AML-193 (cell line): ENCODE measurements at regions not wholly inside any gene's neighbourhood (a gene's known extent, or its start where the extent isn't known, plus 50 kb on each side); places are given as distances from the start of the nearest gene placed in this dataset.
A peak's percentile ranks its signal among the peaks of the same experiment; 100 is the strongest.

Source experiments
- DNase-seq, 2 experiments: peaks; one replicate each; lab custom pipeline; 2025; lab: John Stamatoyannopoulos, UW

- no peak for DNase-seq
Measured at GRCh38 chr14:62156052-62156451, 393.8 kb downstream of the SNAPC1 start.

- DNase-seq: no peak
Measured at GRCh38 chr14:62158779-62159178, 396.6 kb downstream of the SNAPC1 start.

- DNase-seq: no peak
Measured at GRCh38 chr14:62159314-62159713, 397.1 kb downstream of the SNAPC1 start.

- peak; percentile 4 to 6 for DNase-seq
Measured at GRCh38 chr14:62162998-62163589, 400.9 kb downstream of the SNAPC1 start.

GRCh38 chr14:62168564-62169155 lies 406.4 kb downstream of the SNAPC1 start:
- no peak for DNase-seq

- DNase-seq: peak; percentile 33 to 34
Measured at GRCh38 chr14:62179367-62180018, 417.3 kb downstream of the SNAPC1 start.

- no peak for DNase-seq
Measured at GRCh38 chr14:62181591-62181990, 419.4 kb downstream of the SNAPC1 start.

- no peak for DNase-seq
Measured at GRCh38 chr14:62185078-62185477, 422.9 kb downstream of the SNAPC1 start.

- no peak for DNase-seq
Measured at GRCh38 chr14:62187265-62187664, 425.0 kb downstream of the SNAPC1 start.

- no peak for DNase-seq
Measured at GRCh38 chr14:62189698-62190097, 427.5 kb downstream of the SNAPC1 start.

GRCh38 chr14:62206456-62206855 lies 444.2 kb downstream of the SNAPC1 start:
- no peak for DNase-seq

GRCh38 chr14:62209287-62209899 lies 447.2 kb downstream of the SNAPC1 start:
- no peak for DNase-seq

GRCh38 chr14:62213516-62213915 lies 451.3 kb downstream of the SNAPC1 start:
- no peak for DNase-seq

GRCh38 chr14:62216121-62216520 lies 453.9 kb downstream of the SNAPC1 start:
- no peak for DNase-seq

- DNase-seq: no peak
Measured at GRCh38 chr14:62234849-62235248, 472.6 kb downstream of the SNAPC1 start.

- DNase-seq: no peak
Measured at GRCh38 chr14:62244221-62244620, 482.0 kb downstream of the SNAPC1 start.

- DNase-seq: no peak
Measured at GRCh38 chr14:62247266-62247665, 485.0 kb downstream of the SNAPC1 start.

GRCh38 chr14:62251237-62251636 lies 489.0 kb downstream of the SNAPC1 start:
- DNase-seq: no peak

- DNase-seq: no peak
Measured at GRCh38 chr14:62253171-62253570, 491.0 kb downstream of the SNAPC1 start.

- DNase-seq: no peak
Measured at GRCh38 chr14:62253911-62254310, 491.7 kb downstream of the SNAPC1 start.

GRCh38 chr14:62269204-62269603 lies 507.0 kb downstream of the SNAPC1 start:
- no peak for DNase-seq

GRCh38 chr14:62270236-62270635 lies 508.0 kb downstream of the SNAPC1 start:
- no peak for DNase-seq

GRCh38 chr14:62280366-62280765 lies 518.1 kb downstream of the SNAPC1 start:
- no peak for DNase-seq
